Panc1 (cell line): ENCODE measurements at regions not wholly inside any gene's neighbourhood (a gene's known extent, or its start where the extent isn't known, plus 50 kb on each side); places are given as distances from the start of the nearest gene placed in this dataset.

Source experiments
- ATAC-seq: fragments of 200-7000 bp; cut with Tn5 transposase; 2 replicates; pipeline ENCODE4 v1.9.1; 2020; ENCODE audit warnings: mild to moderate bottlenecking, moderate library complexity
- BruUV-seq: library from RNA; stranded (reverse); fragments of 400-500 nt; replicated peaks from 2 replicates; lab custom pipeline; 2021; lab: Mats Ljungman, UMichigan
- CTCF ChIA-PET: fragments of 300-600 bp; sonication (Branson Sonifier 250); formaldehyde crosslinking; loops from one replicate; lab custom pipeline; 2022; ENCODE audit warnings: antibody characterized with exemption; lab: Charles Lee
- POLR2A ChIA-PET: fragments of 300-600 bp; sonication (Branson Sonifier 250); formaldehyde crosslinking; loops from one replicate; lab custom pipeline; 2022; ENCODE audit warnings: antibody characterized with exemption; lab: Charles Lee
- DNase-seq: peaks from one replicate; pipeline ENCODE4 v3.0.0-alpha.2; 2010; ENCODE audit warnings: low read depth, low spot score
- H3K27ac ChIP-seq: 2 replicates; pipeline ENCODE4 v1.5.1; 2011; ENCODE audit warnings: mild to moderate bottlenecking, low read length, inconsistent platforms
- H3K27me3 ChIP-seq: fragments of 200-500 bp; sonication (Bioruptor generic); 2 replicates; pipeline ENCODE4 v1.6.0; 2014; ENCODE audit warnings: low read length, inconsistent platforms; ENCODE audit not compliant: control insufficient read depth, insufficient read depth
- H3K36me3 ChIP-seq: fragments of 200-500 bp; sonication (Bioruptor generic); 2 replicates; pipeline ENCODE4 v1.5.1; 2014; ENCODE audit warnings: inconsistent platforms, mild to moderate bottlenecking, low read length, moderate library complexity; ENCODE audit not compliant: control insufficient read depth, insufficient read depth
- H3K4me1 ChIP-seq: 2 replicates; pipeline ENCODE4 v1.5.1; 2011; ENCODE audit warnings: inconsistent platforms, mild to moderate bottlenecking, low read length, moderate library complexity; ENCODE audit not compliant: control insufficient read depth, insufficient read depth
- H3K4me3 ChIP-seq, 2 experiments: 2 replicates each; pipeline ENCODE4 v1.5.1; 2011 to 2012; ENCODE audit warnings: low read depth in 2 of 2, low read length in 2 of 2, mild to moderate bottlenecking in 2 of 2, inconsistent platforms in 1 of 2, moderate library complexity in 1 of 2
- H3K9me3 ChIP-seq: fragments of 200-500 bp; sonication (Bioruptor generic); 2 replicates; pipeline ENCODE4 v1.5.1; 2014; ENCODE audit warnings: low read depth, mild to moderate bottlenecking, inconsistent platforms, low read length, moderate library complexity; ENCODE audit not compliant: control insufficient read depth, insufficient read depth
- CTCF ChIP-seq: fragments of 450-650 bp; IDR thresholded peaks from 2 replicates; pipeline ENCODE4 v1.5.1; 2017; ENCODE audit warnings: mild to moderate bottlenecking
- POLR2AphosphoS5 ChIP-seq: IDR thresholded peaks from 2 replicates; pipeline ENCODE4 v1.6.1; 2012; ENCODE audit warnings: mild to moderate bottlenecking, low read depth, low read length, moderate library complexity
- REST ChIP-seq, 2 experiments: IDR thresholded peaks; 2 replicates each; pipeline ENCODE4 v1.6.1; 2011 to 2012; ENCODE audit warnings: low read depth in 2 of 2, control low read depth in 1 of 2, low read length in 1 of 2, mild to moderate bottlenecking in 1 of 2, moderate library complexity in 1 of 2; ENCODE audit not compliant: insufficient read depth in 1 of 2
- SIN3A ChIP-seq: IDR thresholded peaks from 2 replicates; pipeline ENCODE4 v1.6.1; 2012; ENCODE audit warnings: low read depth, mild to moderate bottlenecking, low read length, moderate library complexity, borderline replicate concordance; ENCODE audit not compliant: insufficient read depth
- TCF7L2 ChIP-seq: IDR thresholded peaks from 2 replicates; pipeline ENCODE4 v1.6.1; 2011; ENCODE audit warnings: mild to moderate bottlenecking, low read depth, low read length, inconsistent platforms
- in situ Hi-C: cut with HindIII; loops from 2 replicates; pipeline ENCODE4 v1.10.0; 2016; ENCODE audit warnings: low sequenced_read_pairs, low pct_unique_long_range_greater_than_20kb
- intact Hi-C: fragments of 100-400 bp; cut with micrococcal nuclease; formaldehyde crosslinking; loops from one replicate; pipeline ENCODE4 v1.10.0; 2022; ENCODE audit not compliant: unreplicated experiment

- in situ Hi-C loops (no loop called here), intact Hi-C loops (no loop called here)
- Histone ChIP-seq H3K36me3 (no peaks in the 10 kb centered on the region), H3K4me3 (no peak overlapping the region), H3K27ac (no peak overlapping the region), H3K4me1 (no peaks in the 10 kb centered on the region), H3K27me3 (peaks cover 5% of the 10 kb centered on the region; the same call in 1 of the 2 replicates), H3K9me3 (no peaks in the 10 kb centered on the region)
- no TSS peak for BruUV-seq
- DNase-seq, result no peak
- ChIA-PET POLR2A (no interaction called here), CTCF (interaction anchor here (0.6 kb wide), 1 partner anchor 49 kb away, joined by 4 read pairs; no protein-coding TSS in a partner anchor)
- TF ChIP-seq SIN3A (no peak), POLR2AphosphoS5 (no peak), TCF7L2 (no peak)
- ATAC-seq, result no peak
Measured at GRCh38 chr10:45199205-45199740, 116.1 kb downstream of the OR13A1 start.

- intact Hi-C loops, result no loop called here
- ATAC-seq (no peak), DNase-seq (no peak)
- Histone ChIP-seq H3K4me1 (no peaks in the 10 kb centered on the region), H3K27ac (no peak overlapping the region), H3K36me3 (no peaks in the 10 kb centered on the region), H3K9me3 (no peaks in the 10 kb centered on the region), H3K4me3 (no peak overlapping the region), H3K27me3 (peaks cover 5% of the 10 kb centered on the region; the same call in 1 of the 2 replicates)
- BruUV-seq, result no TSS peak
- TF ChIP-seq POLR2AphosphoS5 (no peak), CTCF (no peak), SIN3A (no peak), TCF7L2 (no peak), REST (IDR thresholded peaks at IDR 0.05; ENCODE audit: insufficient read depth in 1 of 2, low read depth in 2 of 2, low read length in 1 of 2) (no peak)
- CTCF ChIA-PET, result interaction anchor here (0.6 kb wide), 1 partner anchor 34 kb away, joined by 4 read pairs; no protein-coding TSS in a partner anchor
- in situ Hi-C loops, result no loop called here
- POLR2A ChIA-PET, result no interaction called here
Measured at GRCh38 chr10:45201271-45201670, 114.1 kb downstream of the OR13A1 start.

- intact Hi-C loops, result no loop called here
Measured at GRCh38 chr10:45202242-45202641, 113.2 kb downstream of the OR13A1 start.

More at GRCh38 chr10:45202242-45202641, 113.2 kb downstream of the OR13A1 start:
- TF ChIP-seq CTCF (0 out of 2 replicates have a peak, but pooled peaks have one; percentile 4), REST (IDR thresholded peaks at IDR 0.05; ENCODE audit: insufficient read depth in 1 of 2, low read depth in 2 of 2, low read length in 1 of 2) (no peak)
- ChIA-PET CTCF (no interaction called here), POLR2A (no interaction called here)
- ATAC-seq, result no peak
- Histone ChIP-seq H3K27me3 (peaks cover 5% of the 10 kb centered on the region; the same call in 1 of the 2 replicates), H3K9me3 (no peaks in the 10 kb centered on the region), H3K36me3 (no peaks in the 10 kb centered on the region), H3K4me3 (no peak overlapping the region), H3K27ac (no peak overlapping the region), H3K4me1 (no peaks in the 10 kb centered on the region)
- DNase-seq, result no peak
- in situ Hi-C loops, result no loop called here
- no TSS peak for BruUV-seq
